Left ventricle myocardium inferior (tissue), 1 donor: ENCODE measurements at regions not wholly inside any gene's neighbourhood (a gene's known extent, or its start where the extent isn't known, plus 50 kb on each side); places are given as distances from the start of the nearest gene placed in this dataset.
"Not testable (repeated sequence)": the region's sequence is repeated elsewhere in the genome, so short reads cannot be mapped to it uniquely, and the experiment has no call there.

Experiments used
- DNase-seq: peaks from one replicate; pipeline ENCODE4 v3.0.0-alpha.2; 2020
- H3K27ac ChIP-seq: fragments of 200-600 bp; replicated peaks from 2 replicates; pipeline ENCODE4 v1.8.0; 2021
- H3K27me3 ChIP-seq: fragments of 200-600 bp; 2 replicates; pipeline ENCODE4 v1.8.0; 2021; ENCODE audit warnings: low read depth
- H3K36me3 ChIP-seq: fragments of 200-600 bp; 2 replicates; pipeline ENCODE4 v1.8.0; 2021
- H3K4me1 ChIP-seq: fragments of 200-600 bp; 2 replicates; pipeline ENCODE4 v1.8.0; 2021
- H3K4me3 ChIP-seq: fragments of 200-600 bp; 2 replicates; pipeline ENCODE4 v1.8.0; 2021; ENCODE audit warnings: mild to moderate bottlenecking, moderate library complexity
- H3K9me3 ChIP-seq: fragments of 200-600 bp; replicated peaks from 2 replicates; pipeline ENCODE4 v1.8.0; 2021
- CTCF ChIP-seq: fragments of 200-600 bp; IDR thresholded peaks from 2 replicates; pipeline ENCODE4 v1.8.0; 2021; ENCODE audit warnings: antibody characterized with exemption, mild to moderate bottlenecking, borderline replicate concordance
- intact Hi-C: fragments of 100-400 bp; cut with micrococcal nuclease; formaldehyde crosslinking; loops from one replicate; pipeline ENCODE4 v1.11.0; 2022
- donor health status: DM: no; HTN: yes; CAD: no; lungs with severe emphysema.

- Histone ChIP-seq H3K27me3 (no peaks in the 10 kb centered on the region), H3K9me3 (no peaks in the 10 kb centered on the region), H3K4me1 (no peaks in the 10 kb centered on the region), H3K36me3 (no peaks in the 10 kb centered on the region), H3K27ac (no peak overlapping the region), H3K4me3 (no peak overlapping the region)
- no peak for TF ChIP-seq CTCF
- intact Hi-C loops, result no loop called here
- no peak for DNase-seq
Observed at GRCh38 chr2:194491409-194492115, 1165.5 kb upstream of the SLC39A10 start.

GRCh38 chr2:194486326-194486725 lies 1170.7 kb upstream of the SLC39A10 start:
- TF ChIP-seq CTCF, result no peak
- intact Hi-C loops, result no loop called here

GRCh38 chr2:194483041-194483440 lies 1174.0 kb upstream of the SLC39A10 start:
- no peak overlapping the region for H3K4me3 ChIP-seq
- intact Hi-C loops, result no loop called here
- TF ChIP-seq CTCF, result no peak
- H3K4me1 ChIP-seq, result no peaks in the 10 kb centered on the region
- no peak overlapping the region for H3K27ac ChIP-seq
- no peak for DNase-seq
- no peaks in the 10 kb centered on the region for H3K36me3 ChIP-seq
- H3K9me3 ChIP-seq, result no peaks in the 10 kb centered on the region
- no peaks in the 10 kb centered on the region for H3K27me3 ChIP-seq

More at GRCh38 chr2:194486326-194486725, 1170.7 kb upstream of the SLC39A10 start:
- Histone ChIP-seq H3K9me3 (no peaks in the 10 kb centered on the region), H3K27ac (no peak overlapping the region), H3K4me1 (no peaks in the 10 kb centered on the region), H3K4me3 (no peak overlapping the region), H3K36me3 (no peaks in the 10 kb centered on the region), H3K27me3 (no peaks in the 10 kb centered on the region)
- DNase-seq, result no peak

- intact Hi-C loops, result no loop called here
- no peak overlapping the region for H3K27ac ChIP-seq
- TF ChIP-seq CTCF, result no peak
- H3K4me3 ChIP-seq, result no peak overlapping the region
- DNase-seq, result no peak
- H3K36me3 ChIP-seq, result no peaks in the 10 kb centered on the region
- peaks cover 12% of the 10 kb centered on the region for H3K9me3 ChIP-seq
- no peaks in the 10 kb centered on the region for H3K27me3 ChIP-seq
- H3K4me1 ChIP-seq, result no peaks in the 10 kb centered on the region
Observed at GRCh38 chr2:194465641-194466040, 1191.4 kb upstream of the SLC39A10 start.

- Histone ChIP-seq H3K4me1 (no peaks in the 10 kb centered on the region), H3K36me3 (no peaks in the 10 kb centered on the region), H3K4me3 (no peak overlapping the region), H3K9me3 (peaks cover 12% of the 10 kb centered on the region), H3K27ac (no peak overlapping the region), H3K27me3 (no peaks in the 10 kb centered on the region)
- no peak for DNase-seq
- intact Hi-C loops, result no loop called here
- no peak for TF ChIP-seq CTCF
Observed at GRCh38 chr2:194464964-194465638, 1191.9 kb upstream of the SLC39A10 start.

- intact Hi-C loops, H3K27ac ChIP-seq, H3K36me3 ChIP-seq, DNase-seq, H3K27me3 ChIP-seq, H3K4me3 ChIP-seq, H3K4me1 ChIP-seq: not testable (repeated sequence)
- peaks cover 12% of the 10 kb centered on the region for H3K9me3 ChIP-seq
Observed at GRCh38 chr2:194462883-194463282, 1194.1 kb upstream of the SLC39A10 start.
